ENCODE measurements at regions not wholly inside any gene's neighbourhood (a gene's known extent, or its start where the extent isn't known, plus 50 kb on each side); places are given as distances from the start of the nearest gene placed in this dataset.
"Not testable (repeated sequence)": the region's sequence is repeated elsewhere in the genome, so short reads cannot be mapped to it uniquely, and the experiment has no call there.

DNA sequence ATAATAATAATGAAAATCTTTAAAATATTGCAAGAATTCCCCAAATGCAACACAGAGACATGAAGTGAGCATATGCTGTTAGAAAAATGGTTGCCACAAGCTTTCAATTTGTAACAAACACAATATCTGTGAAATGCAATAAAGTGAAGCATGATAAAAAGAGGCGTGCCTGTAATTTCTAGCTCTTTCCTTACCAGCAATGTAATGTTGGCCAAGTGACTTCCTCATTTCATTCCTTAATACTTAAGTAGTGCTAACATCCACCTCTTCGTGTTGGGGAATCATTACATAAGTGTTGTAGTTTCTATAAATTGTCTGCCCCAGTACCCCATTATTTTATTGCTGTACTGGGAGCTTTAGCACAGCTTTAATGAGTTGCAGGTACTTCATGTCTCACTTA lies 1192.0 kb upstream of the CDH8 start:
- DNase-seq (ENCODE audit: low read depth), result no peak

DNA sequence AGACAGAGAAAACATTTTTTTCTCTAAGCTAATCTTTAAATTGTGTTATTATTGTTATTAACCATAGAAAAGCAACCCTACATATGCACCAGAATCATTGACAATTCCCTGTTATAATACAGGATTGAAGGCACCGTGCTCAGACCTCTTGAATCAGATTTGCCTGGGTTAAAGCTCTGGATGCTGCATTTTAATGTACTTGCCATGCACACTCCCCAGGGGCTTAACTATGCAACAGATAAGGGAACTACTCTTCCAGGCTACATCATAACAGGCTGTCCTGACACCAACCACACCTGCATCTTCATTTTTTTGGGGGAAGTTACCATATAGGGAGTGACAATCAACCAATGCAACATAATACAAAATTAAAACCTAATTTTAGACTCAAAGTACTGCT lies 1187.6 kb upstream of the CDH8 start:
- DNase-seq (ENCODE audit: low read depth), result no peak

DNA sequence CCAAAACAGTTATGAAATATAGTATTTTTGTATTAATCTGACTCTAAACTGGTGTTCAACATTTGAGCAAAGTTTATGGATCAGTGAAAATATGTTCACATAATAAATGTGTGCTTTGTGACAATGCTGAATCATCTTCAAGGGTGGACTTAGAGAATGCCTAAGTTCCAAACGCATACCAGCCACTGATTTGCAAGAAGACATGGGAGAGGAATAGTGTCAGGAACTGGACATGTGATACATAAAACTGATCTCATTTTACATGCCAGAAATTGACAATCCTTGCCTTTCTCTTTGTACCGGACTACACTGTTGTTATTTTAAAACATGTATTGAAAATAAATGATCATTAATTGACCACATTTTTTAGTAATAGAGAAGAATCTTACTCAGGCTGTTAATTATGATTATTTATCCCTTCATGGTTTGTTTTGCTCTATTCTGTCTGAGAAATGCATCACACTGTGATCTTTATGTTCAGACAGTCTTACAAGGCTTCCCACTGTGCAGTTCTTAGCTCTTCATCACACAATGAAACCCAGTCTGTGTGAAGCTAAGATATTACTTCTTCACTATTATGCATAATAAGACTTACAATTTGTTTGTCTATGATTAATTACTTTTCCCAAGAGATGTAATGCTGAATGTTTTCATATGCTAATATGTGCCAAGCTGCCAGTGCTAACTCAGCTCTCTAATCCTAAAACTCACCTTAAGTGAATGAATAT lies 1180.6 kb upstream of the CDH8 start:
- DNase-seq (ENCODE audit: low read depth), result no peak

DNA sequence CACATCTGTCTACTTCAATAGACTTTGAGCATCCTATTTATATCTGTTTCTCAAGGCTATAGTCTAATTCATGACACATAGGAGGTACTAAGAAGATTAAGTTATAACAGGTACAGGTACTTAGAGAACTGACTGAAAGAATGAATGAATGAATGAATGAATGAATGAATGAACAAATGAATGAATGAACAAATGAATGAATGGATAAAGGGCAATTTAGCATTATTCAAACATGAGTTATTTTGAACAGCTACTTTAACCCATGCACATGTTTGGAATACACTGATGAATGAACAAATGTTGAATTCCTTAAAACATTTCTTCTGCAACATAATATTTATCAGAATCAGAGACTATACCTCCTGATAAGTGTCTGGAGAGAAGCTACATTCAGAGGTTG lies 1165.6 kb upstream of the CDH8 start:
- no peak for DNase-seq (ENCODE audit: low read depth)

DNA sequence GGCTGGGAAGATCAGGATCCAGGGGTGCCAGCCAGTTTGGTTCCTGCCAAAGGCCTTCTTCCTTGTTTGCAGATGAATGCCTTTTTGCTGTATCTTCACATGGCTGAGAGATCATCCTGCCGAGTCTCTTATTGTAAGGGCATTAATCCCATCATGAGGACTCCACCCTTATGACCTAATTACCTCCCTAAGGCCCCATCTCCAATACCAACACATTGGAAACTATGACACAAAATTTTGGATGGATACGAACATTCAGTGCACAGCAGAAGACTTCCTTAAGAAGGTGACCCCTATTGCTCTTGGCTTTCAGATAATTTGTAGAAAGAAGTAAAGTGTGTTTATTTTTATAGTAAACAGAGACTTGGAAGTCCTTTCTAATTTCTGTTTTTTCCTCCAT lies 1164.7 kb upstream of the CDH8 start:
- no peak for DNase-seq (ENCODE audit: low read depth)

DNA sequence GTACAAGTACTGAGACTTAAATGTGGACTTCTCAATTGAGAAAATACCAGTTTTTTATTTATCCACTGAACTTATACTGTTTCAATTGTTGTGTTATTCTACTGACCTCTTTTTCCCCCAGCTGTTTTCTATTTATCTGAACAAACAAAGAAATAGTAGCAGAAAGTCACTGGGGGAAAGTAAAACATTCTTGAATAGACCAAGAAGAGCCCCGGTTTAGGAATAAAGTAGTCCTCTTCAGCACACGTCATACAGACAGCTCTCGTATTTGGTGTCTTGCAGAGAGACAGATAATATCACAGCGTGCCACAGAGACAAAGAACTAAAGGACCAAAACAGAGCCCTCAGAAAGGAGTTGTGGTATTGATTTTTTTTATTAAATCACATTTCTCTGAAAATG lies 1159.1 kb upstream of the CDH8 start:
- DNase-seq (ENCODE audit: low read depth), result no peak

DNA sequence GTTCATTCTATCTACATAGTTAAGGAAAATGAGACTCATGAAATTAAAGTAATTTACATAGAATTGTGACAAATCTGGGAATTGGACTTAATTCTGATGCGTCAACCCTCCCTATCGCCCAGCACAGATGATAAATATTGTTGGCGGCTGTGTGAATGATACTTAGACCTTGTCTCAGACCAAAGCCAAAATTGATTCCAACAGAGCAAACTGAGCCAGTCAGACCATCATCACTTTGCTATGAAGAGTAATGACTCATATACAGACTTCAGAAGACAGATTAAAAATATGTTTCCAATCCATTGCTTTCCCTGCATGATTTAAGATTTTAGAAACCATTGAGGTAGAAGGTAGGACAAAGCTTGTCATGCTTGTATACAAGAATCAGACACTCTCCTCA lies 1156.7 kb upstream of the CDH8 start:
- DNase-seq (ENCODE audit: low read depth), result no peak

DNA sequence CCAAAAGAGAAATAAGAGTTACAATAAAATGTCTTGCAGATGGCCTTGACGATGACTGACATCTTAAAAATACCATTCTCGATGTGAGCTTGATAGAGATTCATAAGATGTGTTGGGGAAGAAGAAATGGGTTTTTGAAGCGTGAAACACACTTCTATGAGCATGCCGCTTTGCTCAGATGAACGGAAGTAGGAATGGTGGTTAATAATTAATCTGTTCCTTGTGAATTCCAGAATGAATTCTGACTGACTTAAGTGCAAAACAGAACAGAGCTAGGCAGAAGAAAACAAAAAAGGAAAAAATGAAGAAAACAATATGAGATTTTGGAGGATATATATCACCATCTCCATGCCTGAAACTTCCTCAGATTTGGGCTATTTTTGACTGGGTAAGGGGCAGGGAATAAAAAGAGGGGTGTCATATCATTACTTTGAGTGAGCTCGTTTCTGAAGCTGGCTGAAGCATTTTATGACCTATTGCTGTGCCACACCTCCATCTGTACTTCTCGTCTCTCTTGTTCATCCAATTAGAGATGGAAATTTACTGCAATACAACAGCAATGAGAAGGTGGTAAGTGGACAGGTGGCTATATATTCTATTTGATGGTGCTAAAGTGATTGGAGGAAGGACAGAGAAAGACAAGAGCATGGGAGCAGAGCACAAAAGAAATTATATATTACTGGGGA lies 1152.0 kb upstream of the CDH8 start:
- no peak for DNase-seq (ENCODE audit: low read depth)

DNA sequence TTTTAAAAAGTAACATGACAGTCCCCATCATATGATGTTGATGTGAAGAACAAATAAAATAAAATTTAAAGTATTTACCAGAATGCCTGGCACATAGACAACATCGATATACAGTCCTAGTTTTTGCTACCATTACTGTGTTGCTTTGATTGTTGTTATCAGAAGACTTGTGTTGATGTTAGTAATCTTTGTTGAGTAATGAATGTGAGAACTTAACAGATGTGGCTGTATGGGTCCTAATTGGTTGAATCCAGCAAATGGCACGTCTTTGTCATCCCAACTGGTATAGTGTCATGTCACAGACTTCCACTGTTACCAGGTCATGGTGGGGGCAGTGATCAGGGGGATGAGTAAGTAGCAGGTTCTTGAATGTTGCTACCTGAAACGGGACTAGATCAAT lies 1151.4 kb upstream of the CDH8 start:
- no peak for DNase-seq (ENCODE audit: low read depth)

DNA sequence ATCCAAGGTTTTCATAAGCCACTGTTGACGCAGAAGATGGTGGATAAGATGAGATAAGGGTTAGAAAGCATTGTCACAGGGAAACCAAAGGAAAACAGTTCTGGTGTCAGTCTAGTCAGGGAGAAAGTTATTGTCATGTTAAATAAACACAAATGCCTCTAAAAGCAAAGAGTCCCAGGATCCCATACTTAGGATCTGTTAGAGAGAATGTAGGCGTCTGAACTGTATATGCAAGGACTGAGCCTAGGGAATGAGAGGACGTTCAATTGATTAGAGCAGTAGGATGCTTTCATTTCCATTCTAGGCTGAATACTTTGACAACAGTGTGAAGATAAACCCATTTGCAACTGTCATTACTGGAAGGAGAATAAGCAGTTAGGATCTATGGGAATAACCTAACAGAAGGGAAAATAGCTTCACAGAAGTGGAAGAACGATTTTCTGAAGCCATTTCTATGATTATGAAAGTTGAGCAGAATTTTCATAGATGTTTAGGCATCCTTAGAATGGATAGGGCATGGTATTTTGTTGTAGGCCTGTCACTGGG lies 1149.1 kb upstream of the CDH8 start:
- no peak for DNase-seq (ENCODE audit: low read depth)

DNA sequence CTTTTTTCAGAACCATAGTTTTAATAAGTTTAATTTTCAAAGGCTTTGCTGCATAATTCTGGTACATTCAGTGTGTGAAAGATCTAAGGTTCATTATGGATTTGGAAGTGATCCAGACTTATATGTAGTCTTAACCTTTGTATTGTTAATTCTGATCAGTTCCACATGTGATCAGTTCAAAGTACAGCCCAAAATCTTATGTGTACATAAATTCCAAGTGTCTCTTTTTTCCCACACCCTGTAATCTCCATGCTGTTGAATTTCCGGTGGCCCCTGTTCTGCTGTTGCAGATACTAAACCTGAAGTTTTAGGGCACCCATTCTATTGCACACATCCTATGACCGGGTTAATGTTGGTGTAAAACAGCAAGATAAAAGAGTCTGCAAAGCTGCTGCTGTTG lies 1147.5 kb upstream of the CDH8 start:
- DNase-seq (ENCODE audit: low read depth), result no peak

DNA sequence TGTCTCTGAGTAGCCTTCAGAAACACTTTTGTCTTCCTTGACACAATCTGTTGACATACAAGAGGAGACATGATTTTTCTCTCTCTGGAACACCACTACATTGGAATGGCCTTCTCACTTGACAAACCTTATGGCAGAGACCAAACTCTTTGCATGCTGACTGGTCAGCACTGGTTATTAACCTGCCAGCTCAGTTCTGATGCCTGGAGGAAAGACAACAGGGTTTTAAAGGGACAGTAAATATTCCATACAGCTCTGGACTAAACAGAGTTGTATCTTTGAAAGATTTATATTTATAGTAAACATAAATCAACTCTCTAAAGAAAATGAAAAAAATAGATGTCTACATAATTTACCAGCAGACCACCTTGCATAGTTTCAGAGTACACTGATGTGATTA lies 1139.1 kb upstream of the CDH8 start:
- DNase-seq (ENCODE audit: low read depth), result no peak

DNA sequence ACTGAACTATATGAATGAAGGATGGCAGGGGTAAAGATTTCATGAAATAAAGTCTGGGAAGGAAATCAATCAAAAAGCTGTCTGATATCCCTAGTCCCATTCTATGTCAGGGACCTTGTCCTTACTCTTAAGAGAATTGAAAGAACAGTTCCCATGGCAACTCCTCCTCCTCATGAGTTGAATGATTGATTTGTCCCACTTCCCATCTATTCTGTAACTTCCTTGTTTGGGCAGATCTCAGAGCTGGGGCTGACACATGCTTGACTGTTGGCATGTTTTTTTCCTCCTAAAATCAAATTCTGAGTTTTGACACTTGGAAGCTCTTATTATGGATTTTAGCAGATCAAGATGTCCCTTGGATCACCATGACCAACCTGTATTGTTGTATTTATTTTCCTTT lies 1138.6 kb upstream of the CDH8 start:
- no peak for DNase-seq (ENCODE audit: low read depth)

DNA sequence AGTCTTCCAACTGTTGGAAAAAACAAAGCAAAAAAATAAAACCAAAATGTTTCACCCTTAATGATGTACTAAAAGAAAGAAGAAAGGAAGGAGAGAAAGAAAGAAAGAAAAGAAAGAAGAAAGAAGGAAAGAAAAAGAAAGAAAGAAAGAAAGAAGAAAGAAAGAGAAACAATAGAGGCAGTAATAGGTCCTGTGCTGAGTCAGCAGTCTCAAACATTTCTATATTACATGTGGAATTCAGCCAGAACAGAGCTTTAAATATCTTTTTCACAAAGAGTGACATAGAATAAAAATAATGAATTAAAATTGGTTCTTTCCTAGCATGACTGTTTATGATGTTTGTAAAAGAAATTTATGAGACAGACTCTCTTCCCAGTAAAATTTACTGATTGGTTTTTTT lies 1135.3 kb upstream of the CDH8 start:
- no peak for DNase-seq (ENCODE audit: low read depth)

DNA sequence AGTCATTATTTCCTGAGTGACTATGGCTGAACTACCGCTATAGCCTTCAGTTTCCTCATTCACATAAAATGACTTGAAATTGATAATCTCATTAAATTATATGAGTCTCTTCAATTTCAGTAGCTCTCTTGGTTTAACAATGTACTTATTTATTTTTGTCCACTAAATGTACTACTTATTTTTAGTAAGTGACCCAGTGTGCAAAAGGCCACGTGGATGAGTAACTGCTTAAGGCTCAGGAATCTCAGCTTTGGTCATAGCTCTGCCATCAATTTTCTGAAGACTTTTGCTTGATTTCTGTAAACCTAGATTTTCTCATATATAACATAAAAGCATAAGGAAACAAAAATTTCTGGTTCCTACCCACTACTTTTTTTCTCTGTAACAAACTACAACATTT lies 1132.9 kb upstream of the CDH8 start:
- DNase-seq (ENCODE audit: low read depth), result no peak

DNA sequence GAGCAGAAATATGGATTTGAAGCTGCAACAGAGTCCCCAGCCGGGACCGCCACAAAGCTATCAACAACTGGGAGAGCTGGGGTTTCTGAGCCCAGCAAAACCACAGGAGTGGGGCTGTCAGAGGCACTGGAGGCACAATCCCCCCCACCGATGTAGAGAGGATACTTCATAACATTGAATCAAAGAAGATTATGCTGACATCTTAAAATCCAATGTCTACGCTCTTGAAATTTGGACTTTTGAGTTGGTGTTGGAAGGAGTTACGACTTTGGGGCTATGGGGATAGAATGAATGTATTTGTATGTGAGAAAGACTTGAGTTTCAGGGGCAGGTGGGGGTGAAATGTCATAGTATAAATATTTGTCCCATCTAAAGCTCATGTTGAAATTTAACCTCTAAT lies 1121.6 kb upstream of the CDH8 start:
- DNase-seq (ENCODE audit: low read depth), result no peak

DNA sequence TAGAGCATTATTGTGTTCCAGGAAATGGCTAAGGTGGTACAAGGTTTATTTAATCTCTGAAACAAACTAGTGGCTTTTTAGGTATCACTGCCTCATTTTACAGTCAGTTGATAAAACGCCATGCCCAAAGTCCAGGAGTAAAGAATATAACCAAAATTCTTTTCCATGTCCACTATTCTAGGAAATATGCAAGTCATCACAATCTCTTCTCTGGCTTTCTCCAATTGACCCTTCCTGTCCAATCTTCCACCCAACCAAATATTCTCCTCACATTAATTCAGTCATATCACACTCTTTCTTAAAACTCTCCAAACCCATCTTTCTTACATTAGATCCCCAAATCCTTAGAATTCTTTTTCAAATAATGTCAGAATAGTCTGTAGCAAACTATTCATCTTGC lies 1110.0 kb upstream of the CDH8 start:
- no peak for DNase-seq (ENCODE audit: low read depth)

DNA sequence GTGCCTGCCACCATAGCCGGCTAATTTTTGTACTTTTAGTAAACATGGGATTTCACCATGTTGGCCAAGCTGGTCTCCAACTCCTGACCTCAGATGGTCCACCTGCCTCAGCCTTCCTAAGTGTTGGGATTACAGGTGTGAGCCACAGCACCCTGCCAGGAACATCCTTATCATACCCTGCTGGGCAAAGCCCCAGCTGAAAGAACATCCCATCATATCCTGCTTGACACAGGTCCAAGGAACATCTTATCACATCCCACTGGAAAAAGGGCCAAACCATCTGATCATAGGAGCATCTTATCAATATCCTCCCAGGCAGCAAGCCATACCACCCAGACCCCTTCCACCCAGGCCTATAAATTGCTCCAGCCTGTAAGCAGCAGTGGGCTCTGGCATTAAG lies 1109.2 kb upstream of the CDH8 start:
- no peak for DNase-seq (ENCODE audit: low read depth)

DNA sequence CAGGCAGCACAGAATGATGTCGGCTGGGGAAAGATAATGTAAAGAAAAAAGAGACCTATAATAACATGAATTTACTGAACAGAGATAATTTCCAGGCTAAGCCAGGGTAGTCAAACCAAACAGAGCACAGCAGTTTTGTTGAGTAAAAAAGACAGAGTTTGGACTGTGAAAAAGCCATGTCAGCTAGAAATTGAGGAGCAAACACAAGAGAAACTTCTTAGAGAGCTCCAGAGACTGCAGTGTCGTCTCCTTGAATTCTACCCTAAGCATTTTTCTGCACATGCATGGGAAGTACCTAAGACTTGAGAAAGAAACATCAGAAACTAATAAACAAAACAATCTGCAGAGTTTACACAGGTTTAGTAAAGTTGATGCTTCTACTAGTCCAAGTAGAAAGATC lies 1098.8 kb upstream of the CDH8 start:
- DNase-seq (ENCODE audit: low read depth), result no peak

DNA sequence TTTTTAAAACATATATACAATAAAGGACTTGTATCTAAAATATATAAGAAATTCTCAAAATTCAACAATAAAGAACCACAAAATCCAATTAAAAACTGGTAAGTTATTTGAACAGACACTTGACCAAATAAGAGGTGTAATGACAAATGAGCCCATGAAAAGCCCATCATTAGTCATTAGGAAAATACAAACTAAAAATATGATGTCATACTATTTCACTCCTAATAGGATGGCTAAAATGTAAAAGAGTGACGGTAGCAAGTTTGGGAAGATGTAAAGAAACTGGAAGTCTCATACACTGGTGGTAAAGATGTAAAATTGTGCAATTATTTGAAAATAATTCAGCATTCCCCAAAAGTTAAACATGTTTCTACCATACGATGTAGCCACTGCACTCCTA lies 1095.3 kb upstream of the CDH8 start:
- DNase-seq (ENCODE audit: low read depth), result no peak

DNA sequence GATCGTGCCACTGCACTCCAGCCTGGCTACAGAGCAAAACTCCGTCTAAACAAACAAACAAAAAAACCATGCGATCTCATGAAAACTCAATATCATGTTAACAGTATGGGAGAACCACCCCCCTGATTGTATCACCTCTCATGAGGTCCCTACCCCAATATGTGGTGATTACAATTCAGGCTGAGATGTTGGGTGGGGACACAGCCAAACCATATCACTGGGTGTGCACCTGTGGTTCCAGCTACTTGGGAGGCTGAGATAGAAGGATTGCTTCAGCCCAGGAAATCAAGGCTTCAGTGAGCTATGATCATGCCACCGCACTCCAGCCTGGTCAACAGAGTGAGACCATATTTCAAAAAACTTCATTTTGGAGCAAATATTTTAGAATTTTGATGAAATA lies 1094.7 kb upstream of the CDH8 start:
- no peak for DNase-seq (ENCODE audit: low read depth)

DNA sequence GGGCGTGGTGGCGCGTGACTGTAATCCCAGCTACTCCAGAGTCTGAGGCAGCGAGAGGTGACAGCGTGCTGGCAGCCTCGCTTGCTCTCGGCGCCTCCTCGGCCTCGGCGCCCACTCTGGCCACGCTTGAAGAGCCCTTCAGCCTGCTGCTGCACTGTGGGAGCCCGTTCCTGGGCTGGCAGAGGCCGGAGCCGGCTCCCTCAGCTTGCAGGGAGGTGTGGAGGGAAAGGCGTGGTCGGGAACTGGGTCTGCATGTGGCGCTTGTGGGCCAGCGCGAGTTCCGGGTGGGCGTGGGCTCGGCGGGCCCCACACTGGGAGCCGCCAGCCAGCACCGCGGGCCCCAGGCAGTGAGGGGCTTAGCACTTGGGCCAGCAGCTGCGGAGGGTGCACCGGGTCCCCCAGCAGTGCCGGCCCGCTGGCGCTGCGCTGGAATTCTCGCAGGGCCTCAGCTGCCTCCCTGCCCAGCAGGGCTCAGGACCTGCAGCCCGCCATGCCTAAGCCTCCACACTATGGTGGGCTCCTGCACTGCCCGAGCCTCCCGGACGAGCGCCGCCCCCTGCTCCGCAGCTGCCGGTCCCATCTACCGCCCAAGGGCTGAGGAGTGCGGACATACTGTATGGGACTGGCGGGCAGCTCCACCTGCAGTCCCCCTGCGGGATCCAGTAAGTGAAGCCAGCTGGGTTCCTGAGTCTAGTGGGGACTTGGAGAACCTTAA lies 1093.3 kb upstream of the CDH8 start:
- no peak for DNase-seq (ENCODE audit: low read depth)

DNA sequence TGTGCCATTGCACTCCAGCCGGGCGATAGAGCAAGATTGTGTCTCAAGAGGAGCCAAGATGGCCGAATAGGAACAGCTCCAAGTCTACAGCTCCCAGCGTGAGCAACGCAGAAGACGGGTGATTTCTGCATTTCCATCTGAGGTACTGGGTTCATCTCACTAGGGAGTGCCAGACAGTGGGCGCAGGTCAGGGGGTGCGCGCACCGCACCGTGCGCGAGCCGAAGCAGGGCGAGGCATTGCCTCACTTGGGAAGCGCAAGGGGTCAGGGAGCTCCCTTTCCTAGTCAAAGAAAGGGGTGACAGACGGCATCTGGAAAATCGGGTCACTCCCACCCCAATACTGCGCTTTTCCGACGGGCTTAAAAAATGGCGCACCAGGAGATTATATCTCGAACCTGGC lies 1083.7 kb upstream of the CDH8 start:
- DNase-seq (ENCODE audit: low read depth), result not testable (repeated sequence)
